NCI-H2196 treated with DMSO at 0.1 percent for 48 hours (cell line): ENCODE measurements at regions not wholly inside any gene's neighbourhood (a gene's known extent, or its start where the extent isn't known, plus 50 kb on each side); places are given as distances from the start of the nearest gene placed in this dataset.
"Not testable (repeated sequence)": the region's sequence is repeated elsewhere in the genome, so short reads cannot be mapped to it uniquely, and the experiment has no call there.

ENCODE experiments used
- DNase-seq: peaks from one replicate; lab custom pipeline; 2025; ENCODE audit not compliant: unreplicated experiment; lab: John Stamatoyannopoulos, UW

GRCh38 chr9:22216730-22217172 is 207.6 kb upstream of the CDKN2B start:
- no peak for DNase-seq

DNA sequence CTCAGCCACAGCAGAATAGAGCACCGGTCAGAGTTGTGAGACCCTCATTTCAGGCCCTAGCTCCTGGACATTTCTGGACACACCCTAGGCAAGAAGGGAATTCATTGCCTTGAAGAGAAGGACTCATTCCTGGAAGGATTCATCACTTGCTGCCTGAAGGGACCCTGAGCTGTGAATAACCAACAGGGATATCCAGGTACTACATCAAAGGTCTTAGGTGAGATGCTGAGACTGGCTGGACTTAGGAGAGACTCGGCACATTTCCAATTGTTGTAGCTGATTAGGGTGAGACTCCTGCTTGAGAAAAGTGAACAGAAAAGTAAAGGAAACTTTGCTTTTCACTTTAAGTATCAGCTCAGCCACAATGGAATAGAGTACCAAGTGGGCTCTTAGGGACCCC is 208.1 kb upstream of the CDKN2B start:
- DNase-seq, result no peak

- not testable (repeated sequence) for DNase-seq
Observed at GRCh38 chr9:22225856-22226255, 216.8 kb upstream of the CDKN2B start.

DNA sequence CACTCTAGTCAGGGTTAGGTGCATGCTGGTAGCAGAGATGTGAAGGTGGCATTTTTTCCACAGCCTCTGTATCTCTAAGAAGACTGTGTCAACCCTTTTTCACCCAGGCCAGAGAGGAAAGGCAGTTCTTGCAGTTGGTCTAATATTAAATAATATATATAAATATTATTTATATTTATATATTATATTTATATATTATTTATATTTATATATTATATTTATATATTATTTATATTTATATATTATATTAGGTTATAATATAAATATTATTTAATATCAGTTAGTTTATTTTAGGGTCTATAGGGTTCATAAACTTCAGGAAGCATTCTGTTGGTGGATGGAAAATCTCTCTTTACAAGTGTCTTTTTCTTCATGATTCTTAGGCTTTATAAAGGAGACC is 218.6 kb upstream of the DMRTA1 start:
- DNase-seq, result no peak

DNA sequence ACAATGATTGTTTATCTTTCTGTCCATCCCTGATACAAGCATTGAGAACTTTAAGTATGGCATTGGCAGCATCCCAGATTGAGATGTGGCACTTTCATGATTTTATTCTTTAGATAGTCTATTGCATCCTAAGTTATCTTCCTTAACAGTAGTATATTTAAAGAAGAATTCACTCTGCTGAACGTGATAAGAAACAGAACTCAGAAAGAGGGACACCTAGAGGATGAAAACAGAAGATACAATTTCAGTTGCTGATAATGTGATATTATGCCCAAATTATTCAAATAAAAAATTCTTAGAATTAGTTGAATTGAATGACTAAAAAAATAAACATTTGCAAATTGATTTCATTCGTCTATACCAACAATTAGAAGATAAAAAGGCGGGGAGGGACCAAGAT is 218.1 kb upstream of the DMRTA1 start:
- DNase-seq, result no peak

GRCh38 chr9:22229069-22229468 is 217.6 kb upstream of the DMRTA1 start:
- DNase-seq, result no peak

- DNase-seq, result not testable (repeated sequence)
Observed at GRCh38 chr9:22231309-22231708, 215.3 kb upstream of the DMRTA1 start.

- DNase-seq, result no peak
Observed at GRCh38 chr9:22232971-22233370, 213.7 kb upstream of the DMRTA1 start.

- no peak for DNase-seq
Observed at GRCh38 chr9:22237497-22238363, 208.9 kb upstream of the DMRTA1 start.

- DNase-seq, result peak; percentile 3
Observed at GRCh38 chr9:22238809-22239684, 207.6 kb upstream of the DMRTA1 start.

GRCh38 chr9:22240619-22241018 is 206.0 kb upstream of the DMRTA1 start:
- DNase-seq, result no peak

GRCh38 chr9:22241024-22241423 is 205.6 kb upstream of the DMRTA1 start:
- no peak for DNase-seq

DNA sequence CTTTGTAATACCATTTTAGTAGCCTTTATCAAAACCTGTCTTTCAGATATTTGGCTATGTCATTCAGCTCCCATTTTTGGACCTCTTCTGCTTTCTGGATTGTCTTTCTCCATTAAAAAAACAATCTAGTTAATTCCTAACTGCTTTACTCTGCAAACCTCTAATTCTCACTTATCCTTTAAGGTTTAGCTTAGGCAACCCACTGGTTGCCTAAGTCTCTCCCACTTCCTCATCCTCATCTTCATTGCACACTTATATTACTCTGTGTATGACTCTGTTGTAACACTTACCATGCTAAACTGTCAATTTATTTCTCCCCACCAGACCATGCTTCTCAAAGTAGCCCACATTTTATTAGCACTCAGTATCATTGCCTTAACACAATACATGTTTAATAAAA is 205.0 kb upstream of the DMRTA1 start:
- no peak for DNase-seq

DNA sequence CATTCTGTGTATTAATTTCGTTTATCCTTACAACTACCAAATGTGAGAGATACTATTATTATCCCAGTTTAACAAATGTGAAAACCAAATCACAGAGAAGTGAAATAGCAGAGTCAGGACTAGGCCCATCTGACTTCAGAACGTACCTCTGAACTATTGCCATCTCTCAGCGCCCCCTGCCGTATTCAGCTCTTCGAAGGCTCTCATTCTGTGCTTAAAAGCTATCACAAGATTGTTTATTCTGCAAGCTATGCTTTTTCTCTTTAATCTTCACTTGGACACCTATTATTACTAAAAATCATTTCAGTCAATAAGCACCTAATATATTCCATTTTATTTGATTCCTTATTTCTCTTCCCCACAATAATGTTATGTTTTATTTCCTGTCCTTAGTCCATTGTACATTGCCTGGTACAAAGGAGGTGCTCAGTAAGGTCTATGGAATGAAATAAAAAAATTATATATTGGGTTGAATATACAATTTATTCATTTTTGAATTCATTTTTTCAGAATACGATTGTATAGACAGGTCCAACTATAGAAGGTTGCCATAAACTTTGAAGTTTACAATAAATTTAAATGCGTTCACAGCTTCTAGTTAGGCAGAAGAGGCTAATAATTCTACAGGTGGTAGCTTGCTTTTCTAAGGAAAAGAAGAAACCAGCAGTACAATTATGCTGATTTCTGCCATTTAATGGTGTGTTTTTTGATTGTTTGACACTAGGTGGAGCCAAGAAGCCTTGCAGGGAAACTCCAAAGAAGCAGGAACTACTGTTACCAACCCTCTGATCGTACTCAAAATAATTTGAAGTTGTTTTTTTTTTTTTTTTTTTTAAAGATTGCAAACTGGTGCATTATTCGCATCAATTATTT is 202.2 kb upstream of the DMRTA1 start:
- DNase-seq, result peak; percentile 5

- DNase-seq, result no peak
Observed at GRCh38 chr9:22255337-22255736, 191.3 kb upstream of the DMRTA1 start.

DNA sequence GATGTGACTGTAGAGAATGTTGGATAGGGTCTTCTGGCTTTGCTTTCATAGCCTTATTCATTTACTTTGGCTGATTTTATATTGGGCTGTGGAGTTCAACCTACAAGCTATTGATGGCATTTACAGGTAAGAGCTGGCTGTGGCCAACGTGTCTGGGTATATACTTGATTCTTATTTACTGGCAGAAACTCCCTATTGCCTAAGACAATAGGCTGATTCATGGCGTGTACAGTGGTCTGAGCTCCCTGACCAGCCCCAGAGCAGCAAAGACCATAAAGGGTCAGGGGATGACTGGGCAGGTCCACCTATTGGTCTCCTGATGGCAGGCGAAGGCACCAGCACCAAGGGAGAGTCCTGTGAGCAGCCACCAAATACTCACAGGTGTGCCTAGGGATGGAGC is 190.2 kb upstream of the DMRTA1 start:
- DNase-seq, result no peak

DNA sequence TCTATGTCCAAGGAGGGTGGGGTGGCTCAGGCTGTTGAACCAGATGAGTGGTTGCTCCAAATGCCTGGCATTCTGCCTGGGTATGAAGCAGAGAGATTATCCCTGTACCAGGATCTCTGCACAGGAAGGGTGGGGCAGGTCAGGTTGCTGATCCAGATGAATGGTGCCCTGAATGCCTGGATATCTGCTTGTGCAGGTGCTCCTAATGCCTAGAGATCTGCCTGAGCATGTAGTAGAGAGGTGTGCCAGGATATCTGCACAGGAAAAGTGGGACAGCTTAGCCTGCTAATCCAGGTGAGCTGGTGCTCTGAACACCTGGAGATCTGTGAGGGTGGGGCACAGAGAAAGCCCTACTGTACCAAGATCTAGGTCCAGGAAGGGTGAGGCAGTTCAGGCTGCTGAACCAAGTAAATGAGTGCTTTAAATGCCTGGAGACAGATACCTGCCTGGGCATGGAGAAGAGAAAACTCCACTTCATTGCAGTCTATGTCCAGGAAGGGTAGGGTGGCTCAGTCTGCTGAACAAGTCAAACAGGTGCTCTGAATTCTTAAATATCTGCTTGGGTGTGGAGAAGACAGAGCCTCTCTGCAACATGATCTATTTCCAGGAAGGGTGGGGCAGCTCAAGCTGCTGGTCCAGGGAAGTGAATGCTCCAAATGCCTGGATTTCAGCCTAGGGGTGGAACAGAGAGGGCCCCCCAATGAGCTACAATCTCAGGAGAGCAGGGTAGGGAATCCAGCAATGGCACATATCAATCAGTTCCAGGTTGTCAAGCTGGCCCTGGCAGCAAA is 189.4 kb upstream of the DMRTA1 start:
- no peak for DNase-seq

DNA sequence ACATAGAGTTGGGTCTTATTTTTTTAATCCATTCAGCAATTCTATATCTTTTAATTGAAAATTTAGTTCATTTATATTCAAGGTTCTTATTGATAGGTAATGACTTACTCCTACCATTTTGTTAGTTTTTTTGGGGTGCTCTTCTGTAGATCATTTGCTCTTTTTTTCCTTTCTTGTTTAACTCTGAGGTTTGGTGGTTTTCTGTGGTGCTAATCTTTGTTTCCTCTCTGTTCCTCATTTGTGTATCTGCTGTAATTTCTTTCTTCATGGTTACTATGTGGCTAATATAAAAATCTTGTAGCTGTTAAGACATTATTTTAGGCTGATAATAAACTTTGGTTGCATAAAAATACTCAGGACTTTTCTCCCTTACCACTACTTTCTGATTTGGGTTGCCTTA is 181.6 kb upstream of the DMRTA1 start:
- no peak for DNase-seq

- DNase-seq, result no peak
Observed at GRCh38 chr9:22265534-22265933, 181.1 kb upstream of the DMRTA1 start.

DNA sequence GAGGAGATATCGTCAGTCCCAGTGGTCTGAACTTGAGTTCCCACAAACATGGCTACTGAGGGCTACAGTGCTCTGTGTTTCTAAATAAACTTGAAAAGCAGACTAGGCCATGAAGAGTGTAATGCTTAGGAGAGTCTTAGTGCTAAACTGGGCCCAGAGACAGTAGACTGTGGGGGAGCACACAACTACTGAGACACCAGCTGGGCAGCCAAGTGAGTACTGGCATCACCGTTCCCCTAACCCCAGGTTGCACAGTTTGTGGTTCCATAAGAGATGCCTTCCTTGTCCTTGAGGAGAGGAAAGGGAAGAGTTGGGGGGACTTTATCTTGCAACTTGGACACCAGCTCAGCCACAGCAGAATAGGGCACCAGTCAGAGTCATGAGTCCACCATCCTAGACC is 172.1 kb upstream of the DMRTA1 start:
- DNase-seq, result no peak
